Astrocyte (in vitro differentiated cells and primary cell): ENCODE measurements at regions not wholly inside any gene's neighbourhood (a gene's known extent, or its start where the extent isn't known, plus 50 kb on each side); places are given as distances from the start of the nearest gene placed in this dataset.

Experiments used
- EZH2 ChIP-seq: IDR thresholded peaks from 2 replicates; pipeline ENCODE4 v1.6.1; 2012; ENCODE audit warnings: mild to moderate bottlenecking, low read length, inconsistent platforms; ENCODE audit not compliant: insufficient read depth
- TF ChIP-seq, protein P1 (sequence below): IDR thresholded peaks from 2 replicates; pipeline ENCODE4 v1.5.1; 2011; ENCODE audit warnings: low read depth, mild to moderate bottlenecking, inconsistent platforms, low read length, moderate library complexity; ENCODE audit not compliant: insufficient read depth

GRCh38 chr4:62170235-62170634 lies 970.1 kb downstream of the ADGRL3 start:
- TF ChIP-seq, protein P1, sequence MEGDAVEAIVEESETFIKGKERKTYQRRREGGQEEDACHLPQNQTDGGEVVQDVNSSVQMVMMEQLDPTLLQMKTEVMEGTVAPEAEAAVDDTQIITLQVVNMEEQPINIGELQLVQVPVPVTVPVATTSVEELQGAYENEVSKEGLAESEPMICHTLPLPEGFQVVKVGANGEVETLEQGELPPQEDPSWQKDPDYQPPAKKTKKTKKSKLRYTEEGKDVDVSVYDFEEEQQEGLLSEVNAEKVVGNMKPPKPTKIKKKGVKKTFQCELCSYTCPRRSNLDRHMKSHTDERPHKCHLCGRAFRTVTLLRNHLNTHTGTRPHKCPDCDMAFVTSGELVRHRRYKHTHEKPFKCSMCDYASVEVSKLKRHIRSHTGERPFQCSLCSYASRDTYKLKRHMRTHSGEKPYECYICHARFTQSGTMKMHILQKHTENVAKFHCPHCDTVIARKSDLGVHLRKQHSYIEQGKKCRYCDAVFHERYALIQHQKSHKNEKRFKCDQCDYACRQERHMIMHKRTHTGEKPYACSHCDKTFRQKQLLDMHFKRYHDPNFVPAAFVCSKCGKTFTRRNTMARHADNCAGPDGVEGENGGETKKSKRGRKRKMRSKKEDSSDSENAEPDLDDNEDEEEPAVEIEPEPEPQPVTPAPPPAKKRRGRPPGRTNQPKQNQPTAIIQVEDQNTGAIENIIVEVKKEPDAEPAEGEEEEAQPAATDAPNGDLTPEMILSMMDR = no peak
- no peak for TF ChIP-seq EZH2
